Bronchial epithelial cell (primary cell): ENCODE measurements at regions not wholly inside any gene's neighbourhood (a gene's known extent, or its start where the extent isn't known, plus 50 kb on each side); places are given as distances from the start of the nearest gene placed in this dataset.

ENCODE experiments used
- DNase-seq: peaks from one replicate; pipeline ENCODE4 v3.0.0-alpha.2; 2010; ENCODE audit warnings: low read depth
- FAIRE-seq: peaks from 2 replicates; lab custom pipeline; 2011; peaks lifted over from hg19 to GRCh38; lab: Jason Lieb, UNC
- H3K27me3 ChIP-seq: 2 replicates; pipeline ENCODE4 v1.5.1; 2011; ENCODE audit warnings: low read length; ENCODE audit not compliant: control insufficient read depth, insufficient read depth
- H3K36me3 ChIP-seq: 2 replicates; pipeline ENCODE4 v1.5.1; 2011; ENCODE audit warnings: low read length; ENCODE audit not compliant: control insufficient read depth, insufficient read depth
- H3K4me3 ChIP-seq: 2 replicates; pipeline ENCODE4 v1.5.1; 2011; ENCODE audit warnings: mild to moderate bottlenecking, low read depth, low read length, control low read depth
- CTCF ChIP-seq: IDR thresholded peaks from 2 replicates; pipeline ENCODE4 v1.5.1; 2011; ENCODE audit warnings: mild to moderate bottlenecking, moderate library complexity, low read length, control low read depth, inconsistent platforms; ENCODE audit not compliant: insufficient read depth, severe bottlenecking

GRCh38 chr7:51705701-51706100 lies 389.1 kb upstream of the COBL start:
- no peaks in the 10 kb centered on the region for H3K27me3 ChIP-seq
- no peak for TF ChIP-seq CTCF
- FAIRE-seq, result no peak
- H3K36me3 ChIP-seq, result no peaks in the 10 kb centered on the region
- H3K4me3 ChIP-seq, result no peak overlapping the region
- DNase-seq, result no peak

GRCh38 chr7:51702673-51703072 lies 386.1 kb upstream of the COBL start:
- FAIRE-seq (no peak), DNase-seq (no peak)
- Histone ChIP-seq H3K36me3 (no peaks in the 10 kb centered on the region), H3K4me3 (no peak overlapping the region), H3K27me3 (no peaks in the 10 kb centered on the region)
- no peak for TF ChIP-seq CTCF

- H3K4me3 ChIP-seq, result no peak overlapping the region
- H3K36me3 ChIP-seq, result no peaks in the 10 kb centered on the region
- DNase-seq, result no peak
- FAIRE-seq, result no peak
- no peaks in the 10 kb centered on the region for H3K27me3 ChIP-seq
- no peak for TF ChIP-seq CTCF
Measured at GRCh38 chr7:51701935-51702334, 385.3 kb upstream of the COBL start.

GRCh38 chr7:51700593-51701215 lies 384.1 kb upstream of the COBL start:
- H3K27me3 ChIP-seq, result no peaks in the 10 kb centered on the region
- FAIRE-seq, result no peak

GRCh38 chr7:51693258-51693657 lies 376.6 kb upstream of the COBL start:
- Histone ChIP-seq H3K27me3 (no peaks in the 10 kb centered on the region), H3K4me3 (no peak overlapping the region), H3K36me3 (no peaks in the 10 kb centered on the region)
- FAIRE-seq, result no peak
- no peak for DNase-seq
- TF ChIP-seq CTCF, result no peak

More at GRCh38 chr7:51700593-51701215, 384.1 kb upstream of the COBL start:
- Histone ChIP-seq H3K4me3 (no peak overlapping the region), H3K36me3 (no peaks in the 10 kb centered on the region)
- no peak for TF ChIP-seq CTCF
- no peak for DNase-seq

- Histone ChIP-seq H3K4me3 (no peak overlapping the region), H3K27me3 (no peaks in the 10 kb centered on the region), H3K36me3 (no peaks in the 10 kb centered on the region)
- no peak for DNase-seq
- FAIRE-seq, result no peak
- no peak for TF ChIP-seq CTCF
Measured at GRCh38 chr7:51689547-51689946, 372.9 kb upstream of the COBL start.
